ENCODE measurements at regions not wholly inside any gene's neighbourhood (a gene's known extent, or its start where the extent isn't known, plus 50 kb on each side); places are given as distances from the start of the nearest gene placed in this dataset.

DNA sequence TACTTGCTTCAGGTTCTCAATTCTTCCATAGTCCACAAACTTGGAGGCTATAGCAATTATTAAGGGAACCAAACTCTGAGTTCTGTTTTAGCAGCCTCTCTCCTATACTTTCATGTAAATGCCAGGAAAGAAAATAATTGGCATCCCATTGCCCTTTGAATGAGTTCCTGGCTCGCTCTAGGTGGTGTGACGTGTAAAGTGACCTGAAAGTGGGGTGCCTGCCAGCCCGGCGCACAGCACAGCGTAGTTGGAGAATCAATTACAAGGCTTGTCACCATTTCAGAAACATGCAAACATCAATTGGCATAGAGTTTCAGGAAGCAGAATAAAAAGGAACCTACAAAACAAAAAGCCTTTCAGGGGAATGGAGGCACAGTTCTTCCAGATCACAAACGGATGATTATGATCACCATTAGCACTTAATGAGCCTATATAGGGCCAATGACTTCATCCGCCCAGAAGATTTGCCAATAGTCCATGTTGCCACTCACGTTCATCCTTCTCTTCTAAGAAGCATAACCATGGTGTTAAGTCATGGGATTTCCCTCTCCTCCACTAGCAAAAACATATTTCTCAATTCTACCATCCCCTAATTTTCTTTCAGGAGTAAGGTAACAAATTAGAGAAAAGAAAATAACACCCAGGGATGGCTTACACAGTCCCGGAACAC is 354.6 kb upstream of the ADGRL2 start:
- TF ChIP-seq EZH2 (IDR thresholded peaks at IDR 0.05) (no peak), POLR2AphosphoS5 (IDR thresholded peaks at IDR 0.05; ENCODE audit: borderline replicate concordance, low read depth, low read length) (no peak), FOXP2 (optimal IDR thresholded peaks at IDR 0.05; ENCODE audit: control extremely low read depth, extremely low read length, insufficient read depth) (no peak)

Measured in SK-N-MC (cell line).